DND-41 (cell line): ENCODE measurements at regions not wholly inside any gene's neighbourhood (a gene's known extent, or its start where the extent isn't known, plus 50 kb on each side); places are given as distances from the start of the nearest gene placed in this dataset.

ENCODE experiments used
- ATAC-seq: fragments of 200-7000 bp; cut with Tn5 transposase; 3 replicates; pipeline ENCODE4 v1.9.1; 2021; ENCODE audit warnings: low read depth; ENCODE audit not compliant: insufficient read depth
- DNase-seq: peaks from one replicate; pipeline ENCODE4 v3.0.0-alpha.2; 2020
- H2AFZ ChIP-seq: 2 replicates; pipeline ENCODE4 v1.6.0; 2012; ENCODE audit warnings: low read depth, low read length
- H3K27ac ChIP-seq: 2 replicates; pipeline ENCODE4 v1.5.1; 2012; ENCODE audit warnings: low read length, inconsistent platforms
- H3K27me3 ChIP-seq: fragments of 200-600 bp; sonication (generic); 2 replicates; pipeline ENCODE4 v1.6.0; 2012; ENCODE audit warnings: low read length, mild to moderate bottlenecking, inconsistent platforms; ENCODE audit not compliant: insufficient read depth, poor library complexity
- H3K36me3 ChIP-seq: 2 replicates; pipeline ENCODE4 v1.5.1; 2012; ENCODE audit warnings: low read length, inconsistent platforms; ENCODE audit not compliant: insufficient read depth
- H3K4me1 ChIP-seq: 2 replicates; pipeline ENCODE4 v1.5.1; 2012; ENCODE audit warnings: mild to moderate bottlenecking, low read length; ENCODE audit not compliant: insufficient read depth
- H3K4me2 ChIP-seq: 2 replicates; pipeline ENCODE4 v1.6.0; 2012; ENCODE audit warnings: mild to moderate bottlenecking, moderate library complexity, low read length, inconsistent platforms; ENCODE audit not compliant: insufficient read depth
- H3K4me3 ChIP-seq, 2 experiments: fragments of 200-600 bp in 1 of 2; shearing (Covaris generic) in 1 of 2; 2 replicates each; pipeline ENCODE4 v1.5.1; 2012 to 2016; ENCODE audit warnings: inconsistent platforms in 2 of 2, low read length in 2 of 2, mild to moderate bottlenecking in 2 of 2, low read depth in 1 of 2, moderate library complexity in 1 of 2
- H3K79me2 ChIP-seq: 2 replicates; pipeline ENCODE4 v1.6.0; 2012; ENCODE audit warnings: low read length, inconsistent platforms; ENCODE audit not compliant: insufficient read depth
- H3K9ac ChIP-seq: 2 replicates; pipeline ENCODE4 v1.6.0; 2012; ENCODE audit warnings: low read depth, mild to moderate bottlenecking, inconsistent platforms, low read length, moderate library complexity
- H3K9me3 ChIP-seq: 2 replicates; pipeline ENCODE4 v1.5.1; 2012; ENCODE audit warnings: low read length, moderate library complexity, mild to moderate bottlenecking, inconsistent platforms; ENCODE audit not compliant: insufficient read depth, severe bottlenecking
- H4K20me1 ChIP-seq: 2 replicates; pipeline ENCODE4 v1.6.0; 2012; ENCODE audit warnings: low read length; ENCODE audit not compliant: insufficient read depth
- EZH2 ChIP-seq: IDR thresholded peaks from 3 replicates; pipeline ENCODE4 v1.6.1; 2012; ENCODE audit warnings: borderline replicate concordance, low read depth, mild to moderate bottlenecking, moderate library complexity, low read length, inconsistent platforms; ENCODE audit not compliant: severe bottlenecking
- TF ChIP-seq, protein P1 (sequence below): IDR thresholded peaks from 2 replicates; pipeline ENCODE4 v1.5.1; 2012; ENCODE audit warnings: borderline replicate concordance, low read length, moderate library complexity, mild to moderate bottlenecking; ENCODE audit not compliant: poor library complexity, severe bottlenecking; ENCODE audit errors: extremely low read depth

- ATAC-seq (no peak), DNase-seq (no peak)
- Histone ChIP-seq H3K4me3 (no peak overlapping the region), H4K20me1 (no peaks in the 10 kb centered on the region), H3K9me3 (no peaks in the 10 kb centered on the region), H3K27me3 (no peaks in the 10 kb centered on the region), H2AFZ (no peak overlapping the region), H3K36me3 (no peaks in the 10 kb centered on the region), H3K4me2 (no peak overlapping the region), H3K9ac (no peak overlapping the region), H3K4me1 (no peaks in the 10 kb centered on the region), H3K79me2 (no peaks in the 10 kb centered on the region), H3K27ac (no peak overlapping the region)
- TF ChIP-seq, protein P1, sequence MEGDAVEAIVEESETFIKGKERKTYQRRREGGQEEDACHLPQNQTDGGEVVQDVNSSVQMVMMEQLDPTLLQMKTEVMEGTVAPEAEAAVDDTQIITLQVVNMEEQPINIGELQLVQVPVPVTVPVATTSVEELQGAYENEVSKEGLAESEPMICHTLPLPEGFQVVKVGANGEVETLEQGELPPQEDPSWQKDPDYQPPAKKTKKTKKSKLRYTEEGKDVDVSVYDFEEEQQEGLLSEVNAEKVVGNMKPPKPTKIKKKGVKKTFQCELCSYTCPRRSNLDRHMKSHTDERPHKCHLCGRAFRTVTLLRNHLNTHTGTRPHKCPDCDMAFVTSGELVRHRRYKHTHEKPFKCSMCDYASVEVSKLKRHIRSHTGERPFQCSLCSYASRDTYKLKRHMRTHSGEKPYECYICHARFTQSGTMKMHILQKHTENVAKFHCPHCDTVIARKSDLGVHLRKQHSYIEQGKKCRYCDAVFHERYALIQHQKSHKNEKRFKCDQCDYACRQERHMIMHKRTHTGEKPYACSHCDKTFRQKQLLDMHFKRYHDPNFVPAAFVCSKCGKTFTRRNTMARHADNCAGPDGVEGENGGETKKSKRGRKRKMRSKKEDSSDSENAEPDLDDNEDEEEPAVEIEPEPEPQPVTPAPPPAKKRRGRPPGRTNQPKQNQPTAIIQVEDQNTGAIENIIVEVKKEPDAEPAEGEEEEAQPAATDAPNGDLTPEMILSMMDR = no peak
- TF ChIP-seq EZH2 = no peak
Observed at GRCh38 chr5:107090506-107090905, 580.2 kb downstream of the EFNA5 start.

DNA sequence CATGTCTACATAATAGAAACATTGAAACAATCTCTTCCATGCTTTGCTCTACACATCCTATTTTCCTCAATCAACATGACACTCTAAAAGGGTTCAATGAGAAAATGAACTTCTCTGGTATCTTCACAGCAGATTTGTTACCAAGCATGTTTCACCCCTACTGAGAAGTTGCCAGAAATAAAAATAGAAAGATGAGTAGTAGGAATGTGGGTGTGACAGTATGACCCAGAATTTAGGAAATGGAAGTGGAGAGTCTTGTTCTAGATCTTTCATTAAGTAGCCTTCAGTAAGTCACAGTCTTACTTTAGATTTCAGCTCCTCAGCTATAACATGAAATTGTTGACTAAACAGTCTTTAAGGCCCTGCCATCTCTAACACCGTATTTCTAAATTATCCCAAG lies 581.8 kb downstream of the EFNA5 start:
- Histone ChIP-seq H4K20me1 (no peaks in the 10 kb centered on the region), H3K4me1 (no peaks in the 10 kb centered on the region), H3K9ac (no peak overlapping the region), H3K9me3 (no peaks in the 10 kb centered on the region), H3K27me3 (no peaks in the 10 kb centered on the region), H3K79me2 (no peaks in the 10 kb centered on the region), H3K36me3 (no peaks in the 10 kb centered on the region), H3K4me3 (no peak overlapping the region), H2AFZ (no peak overlapping the region), H3K4me2 (no peak overlapping the region), H3K27ac (no peak overlapping the region)
- ATAC-seq = no peak
- no peak for TF ChIP-seq EZH2
- TF ChIP-seq, protein P1 = no peak
- no peak for DNase-seq

GRCh38 chr5:107085572-107085971 lies 585.2 kb downstream of the EFNA5 start:
- no peak overlapping the region for H2AFZ ChIP-seq
- TF ChIP-seq EZH2 = no peak
- TF ChIP-seq, protein P1 = no peak
- no peak overlapping the region for H3K4me2 ChIP-seq
- H3K4me1 ChIP-seq = no peaks in the 10 kb centered on the region
- H3K36me3 ChIP-seq = no peaks in the 10 kb centered on the region
- no peaks in the 10 kb centered on the region for H3K79me2 ChIP-seq
- DNase-seq (no peak), ATAC-seq (no peak)
- H3K27me3 ChIP-seq = no peaks in the 10 kb centered on the region
- no peak overlapping the region for H3K27ac ChIP-seq
- no peak overlapping the region for H3K4me3 ChIP-seq
- no peaks in the 10 kb centered on the region for H3K9me3 ChIP-seq
- H4K20me1 ChIP-seq = no peaks in the 10 kb centered on the region
- no peak overlapping the region for H3K9ac ChIP-seq

GRCh38 chr5:107074996-107075395 lies 595.7 kb downstream of the EFNA5 start:
- ATAC-seq (no peak), DNase-seq (no peak)
- no peaks in the 10 kb centered on the region for H3K4me1 ChIP-seq
- H3K27ac ChIP-seq = no peak overlapping the region
- H3K36me3 ChIP-seq = no peaks in the 10 kb centered on the region
- no peak overlapping the region for H3K4me3 ChIP-seq
- no peaks in the 10 kb centered on the region for H4K20me1 ChIP-seq
- no peak overlapping the region for H3K9ac ChIP-seq
- no peaks in the 10 kb centered on the region for H3K79me2 ChIP-seq
- H3K9me3 ChIP-seq = no peaks in the 10 kb centered on the region
- H3K27me3 ChIP-seq = no peaks in the 10 kb centered on the region
- TF ChIP-seq, protein P1 = no peak
- no peak for TF ChIP-seq EZH2
- no peak overlapping the region for H3K4me2 ChIP-seq
- no peak overlapping the region for H2AFZ ChIP-seq
